Thyroid gland (tissue), 4 donors: ENCODE measurements at regions not wholly inside any gene's neighbourhood (a gene's known extent, or its start where the extent isn't known, plus 50 kb on each side); places are given as distances from the start of the nearest gene placed in this dataset.

Experiments used
- CTCF ChIP-seq, 6 experiments: fragments of 200-600 bp in 3 of 6; fragments of 450-650 bp in 3 of 6; sonication (generic) in 3 of 6; IDR thresholded peaks; one replicate each; pipeline ENCODE4 v1.5.1; 2016 to 2019; ENCODE audit warnings: antibody characterized with exemption in 6 of 6, mild to moderate bottlenecking in 2 of 6, inconsistent platforms in 1 of 6, moderate library complexity in 1 of 6
- POLR2A ChIP-seq, 2 donors: fragments of 450-650 bp; IDR thresholded peaks; one replicate each; pipeline ENCODE4 v1.6.1; 2017; ENCODE audit warnings: antibody characterized with exemption in 2 of 2, mild to moderate bottlenecking in 2 of 2, moderate library complexity in 1 of 2

- TF ChIP-seq POLR2A (IDR thresholded peaks at IDR 0.05) (no peak), CTCF (IDR thresholded peaks at IDR 0.05) (no peak)
Observed at GRCh38 chr2:139550341-139550740, 770.2 kb upstream of the NXPH2 start.
